ENCODE measurements at regions not wholly inside any gene's neighbourhood (a gene's known extent, or its start where the extent isn't known, plus 50 kb on each side); places are given as distances from the start of the nearest gene placed in this dataset.

GRCh38 chr12:67428431-67428830, 159.3 kb downstream of the CAND1 start:
- H3K4ac ChIP-seq (ENCODE audit: low read depth, low read length) = no peak overlapping the region
- no peak overlapping the region for H2BK15ac ChIP-seq (ENCODE audit: low read depth, low read length)
- no peak overlapping the region for H4K8ac ChIP-seq (replicated peaks; ENCODE audit: insufficient read length, low read depth, low read length)
- H4K91ac ChIP-seq (ENCODE audit: insufficient read length, low read depth, low read length) = no peak overlapping the region
- H3K27me3 Mint-ChIP-seq (ENCODE audit: low read depth) = no peaks in the 10 kb centered on the region
- no peak overlapping the region for H2BK120ac ChIP-seq (ENCODE audit: low read depth, low read length, poor library complexity, severe bottlenecking)
- no peak overlapping the region for H2BK20ac ChIP-seq (ENCODE audit: low read depth, low read length, poor library complexity, severe bottlenecking)
- H3K9ac ChIP-seq (ENCODE audit: extremely low read depth, insufficient read length, low read length) = no peak overlapping the region
- no peak overlapping the region for H3T11ph ChIP-seq (ENCODE audit: low read length)
- no peak overlapping the region for H3K14ac ChIP-seq (ENCODE audit: insufficient read depth, low read length)
- TF ChIP-seq CTCF (conservative IDR thresholded peaks at IDR 0.05) = no peak
- H3K79me2 ChIP-seq (ENCODE audit: insufficient read depth, low read length) = no peaks in the 10 kb centered on the region
- H3K23me2 ChIP-seq (ENCODE audit: insufficient read length, low read depth, low read length, poor library complexity, severe bottlenecking) = no peaks in the 10 kb centered on the region
- no peaks in the 10 kb centered on the region for H3K79me1 ChIP-seq (ENCODE audit: insufficient read depth, low read depth, low read length, poor library complexity, severe bottlenecking)
- H3K36me3 Mint-ChIP-seq (ENCODE audit: insufficient read depth in 1 of 3, low read depth in 3 of 3) = no peaks in the 10 kb centered on the region
- H2BK12ac ChIP-seq (ENCODE audit: insufficient read length, low read depth, low read length) = no peak overlapping the region
- no peak overlapping the region for H3K4me3 Mint-ChIP-seq
- no peak overlapping the region for H3K18ac ChIP-seq (ENCODE audit: insufficient read length, low read depth, low read length)
- no peak overlapping the region for H2AK5ac ChIP-seq (ENCODE audit: insufficient read length, low read length)
- no peaks in the 10 kb centered on the region for H4K20me1 ChIP-seq (ENCODE audit: control insufficient read depth, insufficient read depth, insufficient read length)
- H3K56ac ChIP-seq (ENCODE audit: insufficient read length, low read depth, low read length) = no peak overlapping the region
- H3K4me1 ChIP-seq (ENCODE audit: insufficient read depth, low read length) = no peaks in the 10 kb centered on the region
- H3K4me2 ChIP-seq (ENCODE audit: insufficient read depth, insufficient read length, low read length) = no peak overlapping the region
- H3K4me1 Mint-ChIP-seq = peaks cover 5 to 6% of the 10 kb centered on the region in 2 experiments
- no peak overlapping the region for H3K27ac ChIP-seq (ENCODE audit: insufficient read length, low read depth, low read length)
- WGBS (ENCODE audit: extremely low coverage, insufficient read length, low lambda C conversion rate) = no CpG with 5 or more reads among the region's 2 CpGs
- no peak overlapping the region for H3K23ac ChIP-seq (ENCODE audit: insufficient read length, low read depth, low read length)
- no peak overlapping the region for H2BK5ac ChIP-seq (ENCODE audit: insufficient read length, low read length)
- H3K9me3 Mint-ChIP-seq = no peaks in the 10 kb centered on the region
- H3K27me3 ChIP-seq (ENCODE audit: insufficient read depth, low read length) = no peaks in the 10 kb centered on the region
- no peak overlapping the region for H3K27ac Mint-ChIP-seq
- DNase-seq = no peak
- no peak overlapping the region for H2AFZ ChIP-seq (ENCODE audit: low read length)
- H4K5ac ChIP-seq (ENCODE audit: insufficient read length, low read depth, low read length) = no peak overlapping the region
- H3K9me3 ChIP-seq (ENCODE audit: control insufficient read depth, low read depth, low read length) = no peaks in the 10 kb centered on the region
